K562 (cell line): ENCODE measurements at regions not wholly inside any gene's neighbourhood (a gene's known extent, or its start where the extent isn't known, plus 50 kb on each side); places are given as distances from the start of the nearest gene placed in this dataset.

Experiments used
- ETV6 ChIP-seq, 3 experiments: fragments of 150-350 bp in 1 of 3; sonication (generic) in 1 of 3; formaldehyde crosslinking in 1 of 3; IDR thresholded peaks; 2 replicates each; pipeline versions ENCODE4 v1.6.1 to v1.8.0; 2014 to 2022; ENCODE audit warnings: borderline replicate concordance in 2 of 3, low read depth in 2 of 3, antibody characterized with exemption in 1 of 3, low read length in 1 of 3, mild to moderate bottlenecking in 1 of 3, missing genetic modification reagents in 1 of 3
- GABPA ChIP-seq: fragments of 200-800 bp; sonication (Bioruptor generic); conservative IDR thresholded peaks from 2 replicates; pipeline ENCODE4 v1.6.1; 2016; ENCODE audit warnings: low read depth, missing genetic modification characterization, missing compliant biosample characterization
- IFI16 ChIP-seq: fragments of 250-450 bp; sonication (Bioruptor Pico); IDR thresholded peaks from 2 replicates; pipeline ENCODE4 v2.1.2; 2022; ENCODE audit warnings: mild to moderate bottlenecking, inconsistent platforms
- MCM3 ChIP-seq: fragments of 450-650 bp; IDR thresholded peaks from 2 replicates; pipeline ENCODE4 v1.6.1; 2016
- RNF2 ChIP-seq: sonication (generic); IDR thresholded peaks from 2 replicates; pipeline ENCODE4 v1.6.1; 2016
- TF ChIP-seq, protein P1 (sequence below), 2 experiments: fragments of 450-650 bp in 1 of 2; sonication (generic) in 1 of 2; formaldehyde crosslinking in 1 of 2; IDR thresholded peaks; 2 replicates each; pipeline versions ENCODE4 v1.7.1 to v1.9.0; 2016 to 2022; ENCODE audit warnings: inconsistent platforms in 1 of 2, mild to moderate bottlenecking in 1 of 2, missing genetic modification reagents in 1 of 2

DNA sequence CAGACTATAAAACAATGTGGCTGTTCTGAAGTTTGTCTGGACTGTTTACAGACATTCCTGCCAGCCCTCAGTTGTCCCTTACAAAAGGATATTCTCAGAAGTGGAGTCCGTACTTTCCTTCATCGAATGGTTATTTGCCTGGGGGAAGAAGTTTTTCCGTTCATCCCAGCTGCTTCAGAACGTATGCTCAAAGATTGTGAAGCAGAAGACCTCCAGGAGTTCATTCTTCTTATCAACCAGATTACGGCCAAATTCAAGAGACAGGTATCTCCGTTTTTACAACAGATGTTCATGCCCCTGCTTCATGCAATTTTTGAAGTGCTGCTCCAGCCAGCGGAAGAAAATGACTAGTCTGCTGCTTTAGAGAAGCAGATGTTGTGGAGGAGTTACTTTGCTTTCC is 174.3 kb upstream of the NUPR2 start (continued):
- TF ChIP-seq, protein P1, sequence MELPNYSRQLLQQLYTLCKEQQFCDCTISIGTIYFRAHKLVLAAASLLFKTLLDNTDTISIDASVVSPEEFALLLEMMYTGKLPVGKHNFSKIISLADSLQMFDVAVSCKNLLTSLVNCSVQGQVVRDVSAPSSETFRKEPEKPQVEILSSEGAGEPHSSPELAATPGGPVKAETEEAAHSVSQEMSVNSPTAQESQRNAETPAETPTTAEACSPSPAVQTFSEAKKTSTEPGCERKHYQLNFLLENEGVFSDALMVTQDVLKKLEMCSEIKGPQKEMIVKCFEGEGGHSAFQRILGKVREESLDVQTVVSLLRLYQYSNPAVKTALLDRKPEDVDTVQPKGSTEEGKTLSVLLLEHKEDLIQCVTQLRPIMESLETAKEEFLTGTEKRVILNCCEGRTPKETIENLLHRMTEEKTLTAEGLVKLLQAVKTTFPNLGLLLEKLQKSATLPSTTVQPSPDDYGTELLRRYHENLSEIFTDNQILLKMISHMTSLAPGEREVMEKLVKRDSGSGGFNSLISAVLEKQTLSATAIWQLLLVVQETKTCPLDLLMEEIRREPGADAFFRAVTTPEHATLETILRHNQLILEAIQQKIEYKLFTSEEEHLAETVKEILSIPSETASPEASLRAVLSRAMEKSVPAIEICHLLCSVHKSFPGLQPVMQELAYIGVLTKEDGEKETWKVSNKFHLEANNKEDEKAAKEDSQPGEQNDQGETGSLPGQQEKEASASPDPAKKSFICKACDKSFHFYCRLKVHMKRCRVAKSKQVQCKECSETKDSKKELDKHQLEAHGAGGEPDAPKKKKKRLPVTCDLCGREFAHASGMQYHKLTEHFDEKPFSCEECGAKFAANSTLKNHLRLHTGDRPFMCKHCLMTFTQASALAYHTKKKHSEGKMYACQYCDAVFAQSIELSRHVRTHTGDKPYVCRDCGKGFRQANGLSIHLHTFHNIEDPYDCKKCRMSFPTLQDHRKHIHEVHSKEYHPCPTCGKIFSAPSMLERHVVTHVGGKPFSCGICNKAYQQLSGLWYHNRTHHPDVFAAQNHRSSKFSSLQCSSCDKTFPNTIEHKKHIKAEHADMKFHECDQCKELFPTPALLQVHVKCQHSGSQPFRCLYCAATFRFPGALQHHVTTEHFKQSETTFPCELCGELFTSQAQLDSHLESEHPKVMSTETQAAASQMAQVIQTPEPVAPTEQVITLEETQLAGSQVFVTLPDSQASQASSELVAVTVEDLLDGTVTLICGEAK (IDR thresholded peaks at IDR 0.05): no peak
- TF ChIP-seq, protein P1 (CRISPR knock-in tag; IDR thresholded peaks at IDR 0.05): no peak
- TF ChIP-seq MCM3 (no peak), IFI16 (CRISPR knock-in tag) (no peak), RNF2 (no peak), ETV6 (IDR thresholded peaks at IDR 0.05; ENCODE audit: borderline replicate concordance in 1 of 2, low read depth in 2 of 2, low read length in 1 of 2) (no peak), ETV6 (CRISPR knock-in tag; IDR thresholded peaks at IDR 0.05; ENCODE audit: borderline replicate concordance) (no peak), GABPA (tag) (no peak)
